HG03565 (cell line): ENCODE measurements at regions not wholly inside any gene's neighbourhood (a gene's known extent, or its start where the extent isn't known, plus 50 kb on each side); places are given as distances from the start of the nearest gene placed in this dataset.
"Not testable (repeated sequence)": the region's sequence is repeated elsewhere in the genome, so short reads cannot be mapped to it uniquely, and the experiment has no call there.

Experiments used
- ATAC-seq: cut with Tn5 transposase; IDR thresholded peaks from one replicate; pipeline ENCODE4 v1.9.1; 2021; ENCODE audit warnings: mild to moderate bottlenecking, moderate library complexity; ENCODE audit not compliant: unreplicated experiment

DNA sequence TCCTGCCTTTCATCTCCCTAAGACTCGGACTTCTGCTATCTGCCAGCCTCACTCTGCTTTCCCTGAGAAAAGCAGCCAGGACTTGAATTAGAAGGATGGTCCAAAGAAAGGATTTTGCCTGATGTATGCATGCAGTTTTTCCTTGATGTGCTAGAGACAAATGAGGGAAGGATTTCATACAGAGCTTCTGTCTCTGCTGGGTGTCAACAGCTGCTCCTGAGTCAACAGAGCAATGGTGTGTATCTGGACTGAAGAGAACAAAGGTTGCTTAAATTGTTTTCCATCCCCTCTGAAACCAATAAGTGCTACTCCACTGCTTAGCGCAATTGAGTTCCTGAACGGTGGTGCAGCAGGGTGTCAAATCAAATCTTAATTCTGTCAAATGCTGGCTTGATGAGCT, 680.6 kb upstream of the C16orf82 start:
- no peak for ATAC-seq

DNA sequence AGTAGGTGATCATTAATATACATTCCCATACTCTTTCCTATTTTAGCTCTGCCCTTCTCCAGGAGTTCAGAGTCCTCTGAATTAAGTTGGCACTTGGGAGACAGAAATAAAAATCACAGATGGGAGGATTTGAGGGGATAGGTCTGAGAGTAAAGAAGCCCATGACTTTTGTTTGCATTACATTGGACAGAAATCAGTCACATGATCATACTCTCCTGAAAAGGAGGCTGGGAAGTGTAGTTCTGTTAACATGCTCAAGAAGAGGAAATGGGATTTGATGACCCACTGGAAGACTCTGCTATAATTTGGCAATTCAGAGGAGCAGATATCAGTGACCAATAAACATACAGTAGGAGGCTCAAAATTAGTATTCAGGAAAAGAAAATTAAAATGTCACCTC, 674.9 kb upstream of the C16orf82 start:
- ATAC-seq = no peak

DNA sequence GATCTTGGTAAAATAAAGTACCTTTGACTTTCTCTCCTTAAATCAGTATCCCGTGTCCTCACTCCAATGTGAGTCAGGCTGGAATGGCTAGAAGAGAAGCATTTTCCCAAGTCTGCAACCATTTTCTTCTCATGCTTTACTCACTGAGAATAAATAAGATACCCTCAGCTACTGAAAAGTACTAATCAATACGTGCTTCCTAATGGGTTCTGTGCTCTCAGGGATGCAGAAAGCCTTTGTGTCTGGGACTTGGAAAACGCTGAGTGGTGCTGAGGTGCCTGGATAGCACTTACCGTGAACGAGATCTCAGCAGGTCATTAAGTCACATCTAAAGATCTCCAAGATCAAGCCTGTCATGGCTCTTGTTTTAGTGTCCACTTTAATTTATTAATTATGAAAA, 672.3 kb upstream of the C16orf82 start:
- no peak for ATAC-seq

DNA sequence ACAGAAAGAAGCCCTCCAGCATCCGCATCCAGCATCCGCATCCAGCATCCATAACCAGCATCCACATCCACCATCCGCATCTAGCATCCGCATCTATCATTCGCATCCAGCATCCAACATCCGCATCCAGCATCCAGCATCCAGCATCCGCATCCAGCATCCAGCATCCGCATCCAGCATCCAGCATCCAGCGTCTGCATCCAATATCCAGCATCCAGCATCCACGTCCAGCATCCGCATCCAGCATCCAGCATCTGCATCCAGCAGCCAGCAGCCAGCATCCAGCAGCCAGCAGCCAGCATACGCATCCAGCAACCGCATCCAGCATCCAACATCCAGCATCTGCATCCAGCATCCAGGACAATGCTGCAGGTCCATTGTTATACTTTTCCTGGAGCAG, 671.0 kb upstream of the C16orf82 start:
- no peak for ATAC-seq

DNA sequence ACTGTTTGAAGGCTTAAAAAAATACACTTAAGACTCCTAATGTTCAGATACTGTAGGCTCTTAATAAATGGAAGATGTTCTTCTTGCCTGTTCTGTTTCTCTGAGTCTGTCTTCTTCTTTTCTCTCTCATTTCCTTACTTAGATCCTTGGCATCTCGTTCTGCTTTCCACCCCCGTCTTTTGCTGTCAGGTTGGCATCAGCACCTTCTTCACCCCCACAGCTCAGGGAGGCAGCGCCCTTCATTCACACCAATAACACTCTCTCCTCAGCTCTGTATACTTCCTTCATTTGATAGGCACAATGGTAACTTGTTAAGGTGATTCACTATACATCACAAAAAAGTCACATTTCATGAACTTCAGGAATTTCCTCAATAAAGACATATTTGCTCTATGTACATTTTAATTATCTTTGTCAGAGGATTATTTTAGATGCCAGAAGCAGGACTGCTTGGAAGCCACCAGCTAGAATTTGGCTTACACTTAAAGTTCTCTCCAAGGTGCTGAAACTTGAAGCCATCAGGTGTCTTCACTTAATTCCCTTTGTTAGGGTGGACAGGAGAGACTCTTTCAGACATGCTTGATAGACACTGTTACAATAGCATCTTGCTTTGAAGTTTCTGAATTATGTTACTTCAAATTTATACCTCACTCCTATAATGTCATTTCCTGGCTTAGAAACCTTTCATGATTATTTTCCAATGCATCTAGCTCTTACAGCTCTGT, 670.1 kb upstream of the C16orf82 start:
- ATAC-seq = no peak

DNA sequence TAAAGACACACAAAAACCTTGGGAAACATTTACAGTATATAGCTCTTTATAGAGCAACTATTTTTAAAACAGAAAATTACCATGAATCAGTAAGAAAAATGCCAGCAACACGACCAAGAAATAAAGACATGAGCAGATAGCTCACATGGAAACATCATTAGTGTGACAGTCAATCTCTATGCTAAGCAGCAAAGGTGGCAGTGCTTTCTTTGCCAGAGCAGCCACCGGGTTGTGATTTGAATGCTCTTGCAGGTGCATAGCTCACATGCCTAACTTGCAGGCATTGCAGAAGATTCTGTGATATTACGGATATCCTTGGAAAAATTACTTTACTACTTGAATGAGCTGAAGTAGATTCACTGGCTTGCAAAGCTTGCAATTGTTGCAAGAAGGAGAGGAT, 652.9 kb upstream of the C16orf82 start:
- ATAC-seq = no peak

DNA sequence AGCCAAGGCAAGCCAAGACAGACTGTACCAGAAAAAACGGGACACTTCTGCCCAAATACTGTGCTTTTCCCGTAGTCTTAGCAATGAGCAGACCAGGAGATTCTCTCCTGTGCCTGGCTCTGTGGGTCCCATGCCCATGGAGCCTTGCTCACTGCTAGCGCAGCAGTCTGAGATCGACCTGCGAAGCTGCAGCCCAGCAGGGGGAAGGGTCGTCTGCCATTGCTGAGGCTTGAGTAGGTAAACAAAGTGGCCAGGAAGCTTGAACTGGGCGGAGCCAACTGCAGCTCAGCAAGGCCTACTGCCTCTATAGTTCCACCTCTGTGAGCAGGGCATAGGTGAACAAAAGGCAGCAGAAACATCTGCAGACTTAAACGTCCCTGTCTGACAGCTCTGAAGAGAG, 647.3 kb upstream of the C16orf82 start:
- not testable (repeated sequence) for ATAC-seq

DNA sequence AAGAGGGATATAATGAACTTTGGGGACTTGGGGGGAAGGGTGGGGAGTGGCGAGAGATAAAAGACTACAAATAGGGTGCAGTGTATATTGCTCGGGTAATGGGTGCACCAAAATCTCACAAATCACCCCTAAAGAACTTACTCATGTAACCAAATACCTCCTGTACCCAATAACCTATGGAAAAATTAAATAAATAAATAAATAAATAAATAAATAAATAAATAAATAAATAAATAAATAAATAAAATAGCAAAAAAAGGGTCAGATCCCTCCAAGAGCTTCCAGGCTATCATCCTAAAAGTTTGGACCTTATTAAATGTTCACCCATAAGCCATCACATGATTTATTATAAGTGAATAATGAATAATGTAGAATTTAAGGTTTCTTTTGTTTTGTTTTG, 636.1 kb upstream of the C16orf82 start:
- ATAC-seq = no peak

DNA sequence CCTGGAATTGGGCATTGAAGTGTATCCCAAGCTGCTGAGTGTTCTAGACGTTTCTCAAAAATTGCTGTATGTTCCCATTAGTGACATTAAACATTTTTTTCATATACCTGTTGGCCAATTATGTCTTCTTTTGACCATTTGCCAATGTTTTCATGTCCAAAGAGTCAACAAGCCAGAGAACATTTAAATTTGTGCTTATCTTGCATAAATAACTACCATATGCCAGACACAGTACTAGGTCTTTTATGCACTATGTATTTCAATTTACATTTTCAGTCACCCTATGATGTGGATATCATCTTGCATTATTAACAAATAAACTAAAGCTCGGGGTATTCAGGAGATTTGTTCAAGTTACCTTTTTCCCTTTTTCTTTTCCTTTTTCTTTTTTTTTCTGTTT, 632.9 kb upstream of the C16orf82 start:
- ATAC-seq = no peak

DNA sequence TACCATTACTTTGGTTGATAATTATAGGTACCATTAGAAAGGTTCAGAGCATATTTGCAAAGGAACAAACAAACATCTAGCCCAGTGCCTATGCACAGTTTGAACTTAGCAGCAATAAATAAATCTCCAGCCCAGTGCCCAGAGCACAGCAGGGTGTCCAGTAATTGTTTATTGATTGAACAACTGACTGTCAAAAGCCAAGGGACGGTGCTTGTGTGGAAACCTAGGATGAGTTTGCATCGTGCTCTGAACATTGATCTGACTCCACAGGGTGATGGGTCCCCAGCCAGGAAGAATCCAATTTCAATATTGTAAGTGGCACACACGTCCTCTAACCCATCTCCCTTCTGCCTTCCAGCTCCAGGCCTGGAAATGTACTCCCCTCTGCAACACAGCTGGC, 625.5 kb upstream of the C16orf82 start:
- no peak for ATAC-seq

DNA sequence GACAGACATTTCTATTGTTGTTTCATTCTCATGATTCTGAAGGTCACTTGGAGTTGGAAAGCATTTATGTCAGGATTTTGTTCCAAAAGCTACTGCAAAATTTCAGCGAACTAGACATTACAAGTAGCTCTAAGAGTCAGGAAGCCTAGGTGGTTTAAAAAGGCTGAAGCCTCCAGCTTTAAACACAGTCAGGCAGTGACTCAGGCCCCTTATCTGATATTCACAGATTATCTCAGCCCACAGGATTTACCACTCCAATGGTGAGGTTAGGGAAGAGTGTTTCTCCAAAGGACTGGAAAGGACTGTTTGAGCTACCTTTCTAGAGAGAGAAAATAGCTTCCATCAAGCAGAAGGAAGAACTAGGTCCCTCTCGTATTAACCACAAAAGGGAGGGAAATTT, 624.4 kb upstream of the C16orf82 start:
- ATAC-seq = no peak

DNA sequence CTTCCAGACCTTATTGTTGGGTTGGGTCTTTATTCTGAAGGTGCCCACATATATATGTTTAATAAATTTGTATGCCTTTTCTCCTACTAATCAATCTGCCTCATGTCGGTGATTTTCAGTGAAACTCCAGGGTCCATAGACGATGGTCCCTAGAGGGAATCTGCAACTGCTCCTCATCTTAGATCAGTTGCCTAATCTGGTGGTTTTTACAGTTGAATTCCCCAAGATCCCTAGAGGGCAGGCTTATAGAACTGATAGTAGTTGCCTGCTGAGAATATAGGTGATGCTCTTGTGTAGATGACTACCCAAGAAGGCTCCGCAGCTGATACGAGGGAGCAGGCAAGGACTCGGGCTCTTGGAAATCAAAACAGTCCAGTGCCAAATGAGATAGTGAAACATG, 619.2 kb upstream of the C16orf82 start:
- ATAC-seq = no peak

DNA sequence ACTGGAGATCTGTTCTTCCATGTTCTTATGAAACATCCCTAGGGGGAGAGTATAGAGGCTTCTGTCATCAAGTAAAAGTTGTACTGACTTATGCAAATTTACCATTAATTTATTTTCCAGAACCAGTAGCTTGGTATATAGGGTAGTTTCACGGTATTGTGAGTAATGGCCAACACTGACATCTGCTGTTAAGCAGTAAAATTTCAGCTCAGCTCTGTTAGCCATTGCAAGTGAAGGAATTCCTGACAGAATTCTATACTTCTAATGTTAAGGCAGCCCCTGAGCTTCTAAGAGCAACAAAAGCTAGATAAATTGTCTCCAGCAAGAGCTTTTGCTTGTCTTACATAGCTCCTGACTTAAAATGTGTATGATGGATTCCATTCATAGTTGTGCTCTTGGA, 613.5 kb upstream of the C16orf82 start:
- no peak for ATAC-seq

DNA sequence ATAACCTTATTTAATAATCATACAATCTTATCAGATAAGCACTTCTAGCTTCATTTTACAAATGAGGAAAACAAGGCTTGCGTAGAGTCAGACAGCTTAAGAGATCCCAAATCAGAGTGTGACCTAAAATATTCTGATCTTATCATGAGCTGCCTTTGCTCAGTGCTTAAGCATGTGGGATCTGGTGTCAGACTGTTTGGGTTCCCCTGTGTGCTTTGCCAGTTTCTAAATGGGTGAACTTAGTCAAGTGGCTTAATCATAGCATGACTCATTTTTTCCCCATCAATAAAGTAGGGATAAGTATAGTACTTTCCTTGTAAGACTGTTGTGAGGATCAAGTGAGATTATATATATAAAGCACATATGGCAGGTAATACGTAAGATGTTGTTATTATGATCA, 612.6 kb upstream of the C16orf82 start:
- ATAC-seq = no peak

DNA sequence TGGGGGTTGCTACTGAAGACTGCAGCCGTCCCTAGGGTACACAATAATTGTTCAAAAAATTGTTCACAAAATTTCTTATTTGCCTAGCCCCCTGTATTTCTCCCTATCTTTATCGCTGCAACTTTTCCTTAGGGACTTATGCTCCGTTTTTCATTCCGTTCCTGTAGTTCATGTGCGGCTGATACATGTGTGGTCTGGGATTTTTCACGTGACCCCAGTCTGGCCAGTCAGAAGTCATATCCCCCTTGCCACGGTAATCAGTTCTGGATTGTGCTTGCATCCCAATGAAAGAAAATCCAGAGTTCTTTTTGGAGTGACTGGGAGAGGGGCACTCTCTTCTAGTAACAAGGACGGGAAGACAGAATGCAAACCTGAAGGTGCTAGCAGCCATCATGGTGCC, 610.7 kb upstream of the C16orf82 start:
- no peak for ATAC-seq

DNA sequence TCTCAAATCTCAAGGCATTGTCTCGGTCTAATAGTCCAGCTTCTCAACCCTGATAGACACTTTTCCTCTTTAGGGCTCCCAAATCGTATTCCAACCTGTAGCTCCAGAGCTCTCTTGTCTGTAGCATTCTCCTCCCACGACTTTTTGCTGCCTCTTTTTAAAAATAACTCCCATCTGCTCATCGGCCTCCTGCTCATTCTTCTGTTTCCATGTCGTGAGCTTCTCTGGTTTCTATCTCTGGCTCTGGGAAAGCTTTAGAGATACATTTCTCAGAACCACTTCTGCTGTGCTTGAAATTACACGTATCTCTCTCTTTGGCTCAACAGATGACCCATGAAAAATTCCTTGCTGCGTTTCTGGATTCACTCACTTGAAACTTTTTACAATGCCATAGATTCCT, 609.6 kb upstream of the C16orf82 start:
- no peak for ATAC-seq

DNA sequence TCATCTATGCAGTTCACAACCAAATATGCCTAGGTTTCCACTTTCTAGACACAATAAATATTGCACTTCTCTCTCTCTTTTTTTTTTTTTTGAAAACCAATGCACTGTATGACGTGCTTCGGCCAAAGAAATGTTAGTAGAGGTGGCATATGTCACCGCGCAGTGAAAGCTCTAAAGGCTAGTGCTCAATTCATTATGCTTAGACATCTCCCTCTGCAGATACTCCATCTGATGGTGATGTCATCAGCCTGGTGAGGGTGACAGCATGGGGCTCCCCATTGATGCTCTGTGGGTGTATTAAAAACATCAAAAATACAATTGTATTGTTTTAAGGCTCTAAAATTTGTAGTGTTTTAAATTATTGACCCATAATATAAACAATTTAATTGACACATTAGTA, 608.8 kb upstream of the C16orf82 start:
- no peak for ATAC-seq

DNA sequence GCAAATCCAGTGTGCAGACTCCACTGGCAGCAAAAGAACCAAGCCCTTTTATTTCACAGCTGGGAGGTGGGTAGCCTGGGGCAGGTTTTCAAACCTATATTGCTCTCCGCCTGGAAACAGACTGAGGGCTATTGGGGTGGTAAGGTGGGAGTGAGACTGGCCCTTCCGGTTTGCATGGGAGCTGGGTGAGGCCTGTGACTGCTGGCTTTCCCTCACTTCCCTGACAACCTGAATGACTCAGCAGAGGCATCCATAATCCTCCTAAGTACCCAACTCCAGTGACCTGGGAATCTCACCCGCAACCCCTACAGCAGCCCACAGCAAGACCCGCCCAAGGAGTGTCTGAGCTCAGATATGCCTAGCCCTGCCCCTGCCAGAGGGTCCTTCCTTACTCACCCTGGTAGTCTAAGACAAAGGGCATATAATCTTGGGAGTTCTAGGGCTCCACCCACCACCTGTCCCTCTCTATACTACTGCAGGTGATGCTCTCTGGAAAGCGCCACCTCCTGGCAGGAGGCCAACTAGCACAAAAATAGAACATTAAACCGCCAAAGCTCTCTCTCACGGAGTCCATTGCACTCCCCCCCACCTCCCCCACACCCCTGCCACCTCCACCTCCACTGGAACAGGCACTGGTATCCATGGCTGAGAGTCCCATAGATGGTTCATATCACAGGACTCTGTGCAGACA, 602.0 kb upstream of the C16orf82 start:
- ATAC-seq = no peak

DNA sequence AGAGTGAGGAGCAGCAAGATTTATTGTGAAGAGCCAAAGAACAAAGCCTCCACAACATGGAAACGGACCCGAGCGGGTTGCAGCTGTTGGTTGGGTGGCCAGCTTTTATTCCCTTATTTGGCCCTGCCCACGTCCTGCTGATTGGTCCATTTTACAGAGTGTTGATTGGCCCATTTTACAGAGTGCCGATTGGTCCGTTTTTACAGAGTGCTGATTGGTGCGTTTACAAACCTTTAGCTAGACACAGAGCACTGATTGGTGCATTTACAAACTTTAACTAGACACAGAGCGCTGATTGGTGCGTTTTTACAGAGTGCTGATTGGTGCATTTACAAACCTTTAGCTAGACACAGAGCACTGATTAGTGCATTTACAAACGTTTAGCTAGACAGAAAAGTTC, 592.3 kb upstream of the C16orf82 start:
- ATAC-seq = not testable (repeated sequence)

DNA sequence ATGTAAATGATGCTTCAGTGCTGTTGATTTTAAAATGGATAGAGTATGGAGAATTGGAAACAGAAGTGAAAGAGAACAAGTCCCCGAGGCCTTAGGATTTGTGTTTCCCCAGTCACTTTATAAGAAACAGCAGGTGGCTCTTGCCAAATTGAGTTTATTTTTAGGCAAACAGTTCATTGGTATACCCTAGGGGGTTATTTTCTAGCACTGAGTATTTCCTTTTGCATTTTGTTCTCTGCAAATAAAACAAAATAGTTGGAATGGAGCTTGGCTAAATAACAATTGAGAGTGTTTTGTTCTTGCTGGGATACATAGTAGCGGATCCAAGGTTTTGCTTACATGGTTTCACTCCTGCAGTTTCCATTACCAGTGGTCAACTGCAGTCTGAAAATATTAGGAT, 591.1 kb upstream of the C16orf82 start:
- ATAC-seq = no peak

DNA sequence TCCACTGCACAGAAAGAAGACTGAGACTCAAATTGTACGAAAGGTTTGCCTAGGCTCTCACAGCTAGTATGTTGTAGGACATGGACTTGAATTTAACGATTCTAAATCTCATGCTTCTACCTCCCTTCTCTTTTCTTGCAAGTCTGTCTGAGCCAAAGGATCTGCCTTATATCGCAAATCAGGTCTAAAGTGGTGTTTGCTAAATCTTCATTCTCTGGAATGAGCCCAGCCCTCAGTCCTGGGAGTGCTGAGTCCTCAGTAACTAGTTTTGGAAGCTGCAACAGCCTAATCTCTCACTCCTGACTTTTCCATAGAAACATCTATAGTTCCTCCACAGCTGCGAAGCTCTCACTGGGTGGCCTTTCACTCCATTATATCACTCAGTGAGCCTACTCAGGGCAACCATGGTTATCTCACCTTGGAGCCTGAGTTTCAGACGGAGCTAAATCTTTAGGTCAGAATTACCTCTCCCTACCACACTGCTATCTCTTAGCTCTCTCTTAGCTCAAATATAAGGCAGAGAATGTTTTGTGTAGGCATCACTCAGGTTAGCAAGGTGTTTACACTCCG, 575.5 kb upstream of the C16orf82 start:
- ATAC-seq = no peak

DNA sequence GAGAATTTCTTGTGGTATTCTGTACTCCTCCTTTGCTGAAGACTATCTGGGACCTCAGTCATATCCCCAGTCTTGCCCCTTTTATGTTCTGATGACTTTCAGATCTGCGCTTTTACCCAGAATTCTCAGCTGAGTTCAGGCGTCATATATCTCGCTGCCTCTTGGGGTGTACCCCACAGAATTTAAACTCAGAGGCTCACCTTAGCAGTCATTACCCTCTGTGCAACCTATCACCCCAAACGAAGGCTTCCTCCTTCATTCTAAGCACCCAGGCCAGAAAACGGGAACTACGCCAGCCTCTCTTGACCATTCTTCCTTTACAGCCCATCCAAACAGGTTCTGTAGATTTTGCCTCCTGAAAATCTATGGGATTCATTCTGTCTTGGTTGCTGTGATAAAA, 574.8 kb upstream of the C16orf82 start:
- ATAC-seq = no peak

DNA sequence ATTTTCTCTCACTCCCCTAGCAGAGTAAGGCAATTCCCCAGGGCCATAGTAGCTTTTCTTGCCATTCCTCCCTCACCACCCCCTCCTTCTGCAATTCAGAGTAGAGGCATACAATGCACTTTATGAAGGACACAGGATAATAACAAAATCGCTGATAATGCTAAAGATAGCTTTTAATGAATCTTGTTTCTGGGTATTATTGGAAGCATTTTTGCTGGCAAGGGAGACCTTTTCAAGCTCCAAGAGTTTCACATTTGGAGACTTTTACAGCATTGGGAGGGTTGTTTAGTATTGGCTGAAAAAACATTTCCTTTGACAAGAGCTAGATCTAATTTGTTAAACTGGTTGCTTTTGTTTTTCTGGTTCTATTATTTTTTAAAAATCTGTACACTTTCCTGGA, 573.0 kb upstream of the C16orf82 start:
- ATAC-seq = no peak
